ENCODE measurements at regions not wholly inside any gene's neighbourhood (a gene's known extent, or its start where the extent isn't known, plus 50 kb on each side); places are given as distances from the start of the nearest gene placed in this dataset.

GRCh38 chr19:29062475-29063435 is 150.2 kb downstream of the UQCRFS1 start:
- TF ChIP-seq POLR2A (IDR thresholded peaks at IDR 0.05; ENCODE audit: low read depth, low read length), result no peak
- no peak for TF ChIP-seq POU2F2 (IDR thresholded peaks at IDR 0.05; ENCODE audit: low read depth, low read length)

Data from GM12891 (cell line).